CD4-positive, alpha-beta T cell treated with Interleukin-6 for 4 hours (primary cell): ENCODE measurements at regions not wholly inside any gene's neighbourhood (a gene's known extent, or its start where the extent isn't known, plus 50 kb on each side); places are given as distances from the start of the nearest gene placed in this dataset.
"Not testable (repeated sequence)": the region's sequence is repeated elsewhere in the genome, so short reads cannot be mapped to it uniquely, and the experiment has no call there.

Experiments
- DNase-seq: peaks from one replicate; pipeline ENCODE4 v3.0.0-alpha.2; 2020; ENCODE audit warnings: mixed read lengths

GRCh38 chr1:224061436-224061835, 52.5 kb upstream of the FBXO28 start:
- DNase-seq, result no peak

- DNase-seq, result no peak
These were observed 53.9 kb upstream of the FBXO28 start for GRCh38 chr1:224059897-224060427.

GRCh38 chr1:224058303-224058702, 55.6 kb upstream of the FBXO28 start:
- no peak for DNase-seq

- no peak for DNase-seq
These were observed 56.3 kb upstream of the FBXO28 start for GRCh38 chr1:224057461-224058199.

- DNase-seq, result no peak
These were observed 59.3 kb upstream of the FBXO28 start for GRCh38 chr1:224054611-224055010.

GRCh38 chr1:224054012-224054411, 59.9 kb upstream of the FBXO28 start:
- DNase-seq, result no peak

GRCh38 chr1:224053456-224053855, 60.5 kb upstream of the FBXO28 start:
- no peak for DNase-seq

- no peak for DNase-seq
These were observed 61.1 kb upstream of the FBXO28 start for GRCh38 chr1:224052772-224053171.

GRCh38 chr1:224051782-224052181, 62.1 kb upstream of the FBXO28 start:
- not testable (repeated sequence) for DNase-seq

- DNase-seq, result no peak
These were observed 62.9 kb upstream of the FBXO28 start for GRCh38 chr1:224051086-224051406.

GRCh38 chr1:224047538-224047937, 66.4 kb upstream of the FBXO28 start:
- DNase-seq, result no peak

GRCh38 chr1:224045556-224045955, 68.4 kb upstream of the FBXO28 start:
- no peak for DNase-seq

- no peak for DNase-seq
These were observed 69.5 kb upstream of the FBXO28 start for GRCh38 chr1:224044420-224044819.

GRCh38 chr1:224042557-224043118, 71.3 kb upstream of the FBXO28 start:
- DNase-seq, result no peak

- no peak for DNase-seq
These were observed 72.9 kb upstream of the FBXO28 start for GRCh38 chr1:224041032-224041431.

- DNase-seq, result not testable (repeated sequence)
These were observed 73.5 kb upstream of the FBXO28 start for GRCh38 chr1:224040423-224040822.

GRCh38 chr1:224040006-224040405, 73.9 kb upstream of the FBXO28 start:
- not testable (repeated sequence) for DNase-seq

- DNase-seq, result not testable (repeated sequence)
These were observed 75.1 kb upstream of the FBXO28 start for GRCh38 chr1:224038832-224039231.

GRCh38 chr1:224037362-224037761, 76.5 kb upstream of the FBXO28 start:
- DNase-seq, result not testable (repeated sequence)

GRCh38 chr1:224032608-224033276, 81.2 kb upstream of the FBXO28 start:
- DNase-seq, result not testable (repeated sequence)

- not testable (repeated sequence) for DNase-seq
These were observed 81.9 kb upstream of the FBXO28 start for GRCh38 chr1:224031986-224032385.

- not testable (repeated sequence) for DNase-seq
These were observed 83.7 kb upstream of the FBXO28 start for GRCh38 chr1:224030257-224030656.

GRCh38 chr1:224029286-224030025, 84.5 kb upstream of the FBXO28 start:
- DNase-seq, result not testable (repeated sequence)
